HEK293 (cell line): ENCODE measurements at regions not wholly inside any gene's neighbourhood (a gene's known extent, or its start where the extent isn't known, plus 50 kb on each side); places are given as distances from the start of the nearest gene placed in this dataset.

Experiments used
- CTCF ChIA-PET: fragments of 350-600 bp; formaldehyde crosslinking; extraction: SDS; loops from one replicate; lab custom pipeline; 2021; ENCODE audit warnings: antibody characterized with exemption; lab: Yijun Ruan, JAX
- POLR2A ChIA-PET: fragments of 300-600 bp; formaldehyde crosslinking; extraction: SDS; loops from one replicate; lab custom pipeline; 2020; ENCODE audit warnings: antibody characterized with exemption, inconsistent platforms; lab: Yijun Ruan, JAX
- H3K27ac ChIP-seq: fragments of 200-500 bp; sonication (Bioruptor generic); 2 replicates; pipeline ENCODE4 v1.5.1; 2014; ENCODE audit warnings: low read depth, low read length, control low read depth, inconsistent platforms; ENCODE audit errors: extremely low read depth
- H3K36me3 ChIP-seq, 2 experiments: fragments of 200-500 bp in 1 of 2; sonication (Bioruptor generic) in 1 of 2; 1 replicate in 1 of 2; 2 replicates in 1 of 2; pipeline ENCODE4 v1.5.1; 2014 to 2017; ENCODE audit warnings: inconsistent platforms in 2 of 2, low read length in 2 of 2; ENCODE audit not compliant: control insufficient read depth in 2 of 2, insufficient read depth in 1 of 2
- H3K4me1 ChIP-seq: fragments of 200-500 bp; sonication (Bioruptor generic); 2 replicates; pipeline ENCODE4 v1.5.1; 2014; ENCODE audit warnings: mild to moderate bottlenecking, low read length, inconsistent platforms; ENCODE audit not compliant: control insufficient read depth, insufficient read depth
- H3K4me3 ChIP-seq: 2 replicates; pipeline ENCODE4 v1.5.1; 2011; ENCODE audit warnings: low read depth, mild to moderate bottlenecking, control low read depth, low read length, moderate library complexity
- H3K9me3 ChIP-seq: fragments of 200-500 bp; sonication (Bioruptor generic); 2 replicates; pipeline ENCODE4 v1.5.1; 2014; ENCODE audit warnings: low read depth, low read length, inconsistent platforms; ENCODE audit not compliant: control insufficient read depth, insufficient read depth
- KLF7 ChIP-seq: fragments of 450-650 bp; formaldehyde crosslinking; IDR thresholded peaks from 2 replicates; pipeline ENCODE4 v1.5.1; 2016; ENCODE audit warnings: missing biosample characterization, missing genetic modification characterization, borderline replicate concordance
- KLF9 ChIP-seq: fragments of 450-650 bp; formaldehyde crosslinking; IDR thresholded peaks from 2 replicates; pipeline ENCODE4 v1.5.1; 2016; ENCODE audit warnings: missing biosample characterization, missing genetic modification characterization, low read depth
- MEIS1 ChIP-seq: sonication (generic); formaldehyde crosslinking; IDR thresholded peaks from 2 replicates; pipeline ENCODE4 v1.8.1; 2022; ENCODE audit warnings: missing genetic modification reagents, mild to moderate bottlenecking, borderline replicate concordance
- OSR2 ChIP-seq: fragments of 450-650 bp; formaldehyde crosslinking; IDR thresholded peaks from 2 replicates; pipeline ENCODE4 v1.5.1; 2016; ENCODE audit warnings: missing biosample characterization, missing genetic modification characterization
- PATZ1 ChIP-seq: fragments of 450-650 bp; formaldehyde crosslinking; IDR thresholded peaks from 2 replicates; pipeline ENCODE4 v1.5.1; 2016; ENCODE audit warnings: missing biosample characterization, missing genetic modification characterization
- SP7 ChIP-seq: fragments of 450-650 bp; formaldehyde crosslinking; IDR thresholded peaks from 2 replicates; pipeline ENCODE4 v1.5.1; 2016; ENCODE audit warnings: missing biosample characterization, missing genetic modification characterization
- YY1 ChIP-seq: fragments of 450-650 bp; formaldehyde crosslinking; IDR thresholded peaks from 2 replicates; pipeline ENCODE4 v1.5.1; 2018; ENCODE audit warnings: missing biosample characterization, missing genetic modification characterization
- ZBTB26 ChIP-seq: fragments of 450-650 bp; formaldehyde crosslinking; optimal IDR thresholded peaks from 2 replicates; pipeline ENCODE3; 2016; ENCODE audit warnings: missing biosample characterization, mild to moderate bottlenecking, missing genetic modification characterization
- ZBTB44 ChIP-seq: fragments of 450-650 bp; IDR thresholded peaks from 2 replicates; pipeline ENCODE4 v1.5.1; 2018; ENCODE audit warnings: missing biosample characterization, mild to moderate bottlenecking, missing genetic modification characterization
- ZBTB48 ChIP-seq: fragments of 450-650 bp; formaldehyde crosslinking; IDR thresholded peaks from 2 replicates; pipeline ENCODE4 v1.5.1; 2016; ENCODE audit warnings: missing biosample characterization, missing genetic modification characterization
- ZFP37 ChIP-seq: fragments of 450-650 bp; formaldehyde crosslinking; IDR thresholded peaks from 2 replicates; pipeline ENCODE4 v1.5.1; 2016; ENCODE audit warnings: missing biosample characterization, missing genetic modification characterization
- ZNF132 ChIP-seq: fragments of 450-650 bp; formaldehyde crosslinking; IDR thresholded peaks from 2 replicates; pipeline ENCODE4 v1.5.1; 2017; ENCODE audit warnings: missing biosample characterization, missing genetic modification characterization, borderline replicate concordance
- ZNF174 ChIP-seq: fragments of 450-650 bp; formaldehyde crosslinking; IDR thresholded peaks from 2 replicates; pipeline ENCODE4 v1.5.0; 2017; ENCODE audit warnings: missing biosample characterization, mild to moderate bottlenecking, missing genetic modification characterization
- ZNF248 ChIP-seq: fragments of 450-650 bp; formaldehyde crosslinking; IDR thresholded peaks from 2 replicates; pipeline ENCODE4 v1.5.1; 2017; ENCODE audit warnings: missing biosample characterization, missing genetic modification characterization
- ZNF302 ChIP-seq: fragments of 450-650 bp; formaldehyde crosslinking; IDR thresholded peaks from 2 replicates; pipeline ENCODE4 v1.5.1; 2016; ENCODE audit warnings: missing biosample characterization, missing genetic modification characterization, low read depth
- ZNF350 ChIP-seq: fragments of 450-650 bp; formaldehyde crosslinking; IDR thresholded peaks from 2 replicates; pipeline ENCODE4 v1.5.0; 2017; ENCODE audit warnings: missing biosample characterization, mild to moderate bottlenecking, missing genetic modification characterization
- ZNF362 ChIP-seq: fragments of 450-650 bp; formaldehyde crosslinking; IDR thresholded peaks from 2 replicates; pipeline ENCODE4 v1.5.1; 2016; ENCODE audit warnings: missing biosample characterization, missing genetic modification characterization
- ZNF473 ChIP-seq: fragments of 450-650 bp; formaldehyde crosslinking; IDR thresholded peaks from 2 replicates; pipeline ENCODE4 v1.5.1; 2017; ENCODE audit warnings: missing biosample characterization, missing genetic modification characterization
- ZNF488 ChIP-seq: fragments of 450-650 bp; formaldehyde crosslinking; IDR thresholded peaks from 2 replicates; pipeline ENCODE4 v1.5.1; 2016; ENCODE audit warnings: missing biosample characterization, missing genetic modification characterization
- ZNF510 ChIP-seq: fragments of 450-650 bp; formaldehyde crosslinking; IDR thresholded peaks from 2 replicates; pipeline ENCODE4 v1.5.1; 2018; ENCODE audit warnings: mild to moderate bottlenecking, missing genetic modification characterization, missing biosample characterization; ENCODE audit not compliant: insufficient replicate concordance
- ZNF555 ChIP-seq: fragments of 450-650 bp; formaldehyde crosslinking; conservative IDR thresholded peaks from 2 replicates; pipeline ENCODE4 v1.5.1; 2017; ENCODE audit warnings: missing biosample characterization, mild to moderate bottlenecking, missing genetic modification characterization, inconsistent platforms
- ZNF571 ChIP-seq: fragments of 450-650 bp; formaldehyde crosslinking; IDR thresholded peaks from 2 replicates; pipeline ENCODE4 v1.5.0; 2017; ENCODE audit warnings: missing biosample characterization, missing genetic modification characterization
- ZNF580 ChIP-seq: fragments of 450-650 bp; formaldehyde crosslinking; IDR thresholded peaks from 2 replicates; pipeline ENCODE4 v1.5.1; 2016; ENCODE audit warnings: missing biosample characterization, missing genetic modification characterization
- ZNF776 ChIP-seq: fragments of 450-650 bp; formaldehyde crosslinking; IDR thresholded peaks from 2 replicates; pipeline ENCODE4 v1.5.0; 2017; ENCODE audit warnings: missing biosample characterization, missing genetic modification characterization, borderline replicate concordance
- ZNF792 ChIP-seq: fragments of 450-650 bp; formaldehyde crosslinking; IDR thresholded peaks from 2 replicates; pipeline ENCODE4 v1.5.1; 2016; ENCODE audit warnings: missing biosample characterization, missing genetic modification characterization
- ZXDB ChIP-seq: fragments of 450-650 bp; formaldehyde crosslinking; IDR thresholded peaks from 2 replicates; pipeline ENCODE4 v1.5.1; 2016; ENCODE audit warnings: missing biosample characterization, missing genetic modification characterization

- Histone ChIP-seq H3K4me3 (no peak overlapping the region), H3K4me1 (no peaks in the 10 kb centered on the region), H3K27ac (no peak overlapping the region), H3K9me3 (no peaks in the 10 kb centered on the region), H3K36me3 (no peaks in the 10 kb centered on the region)
- ChIA-PET POLR2A (no interaction called here), CTCF (no interaction called here)
- TF ChIP-seq ZNF571: no peak
- no peak for TF ChIP-seq OSR2
- TF ChIP-seq ZFP37 (tag by site-specific recombination): no peak
- TF ChIP-seq ZNF792 (tag by site-specific recombination): no peak
- no peak for TF ChIP-seq MEIS1
- TF ChIP-seq KLF9 (tag by site-specific recombination): no peak
- TF ChIP-seq ZBTB44 (tag by site-specific recombination): no peak
- no peak for TF ChIP-seq ZNF362 (tag by site-specific recombination)
- TF ChIP-seq ZNF350: no peak
- no peak for TF ChIP-seq ZNF174 (tag by site-specific recombination)
- TF ChIP-seq ZNF302 (tag by site-specific recombination): no peak
- no peak for TF ChIP-seq YY1 (tag by site-specific recombination)
- no peak for TF ChIP-seq ZNF510
- no peak for TF ChIP-seq KLF7 (tag by site-specific recombination)
- TF ChIP-seq ZBTB26 (tag by site-specific recombination): no peak
- no peak for TF ChIP-seq ZNF132 (tag by site-specific recombination)
- TF ChIP-seq ZNF248 (tag by site-specific recombination): no peak
- no peak for TF ChIP-seq ZNF555 (tag by site-specific recombination)
These were observed 214.3 kb downstream of the ZWINT start for GRCh38 chr10:56146806-56147205.

GRCh38 chr10:56142092-56142728 is 218.8 kb downstream of the ZWINT start:
- H3K27ac ChIP-seq: no peak overlapping the region
- POLR2A ChIA-PET: no interaction called here
- no peaks in the 10 kb centered on the region for H3K36me3 ChIP-seq
- CTCF ChIA-PET: no interaction called here
- TF ChIP-seq ZNF776 (tag by site-specific recombination): no peak
- no peak for TF ChIP-seq PATZ1 (tag by site-specific recombination)
- TF ChIP-seq ZNF473 (tag by site-specific recombination): no peak
- TF ChIP-seq ZNF248 (tag by site-specific recombination): no peak
- TF ChIP-seq ZXDB (tag by site-specific recombination): no peak
- TF ChIP-seq ZNF488: no peak
- no peak for TF ChIP-seq ZNF792 (tag by site-specific recombination)
- no peak for TF ChIP-seq SP7 (tag by site-specific recombination)
- TF ChIP-seq ZBTB48 (tag by site-specific recombination): no peak
- no peak for TF ChIP-seq ZNF580 (tag by site-specific recombination)
- no peaks in the 10 kb centered on the region for H3K9me3 ChIP-seq
- H3K4me3 ChIP-seq: no peak overlapping the region
- H3K4me1 ChIP-seq: no peaks in the 10 kb centered on the region
